22Rv1 (cell line): ENCODE measurements at regions not wholly inside any gene's neighbourhood (a gene's known extent, or its start where the extent isn't known, plus 50 kb on each side); places are given as distances from the start of the nearest gene placed in this dataset.

Experiments used
- H3K27ac ChIP-seq: fragments of 450-650 bp; 2 replicates; pipeline ENCODE4 v1.5.1; 2017
- CTCF ChIP-seq: fragments of 450-650 bp; IDR thresholded peaks from 2 replicates; pipeline ENCODE4 v1.5.1; 2017; ENCODE audit warnings: mild to moderate bottlenecking
- ZFX ChIP-seq: fragments of 450-650 bp; IDR thresholded peaks from 2 replicates; pipeline ENCODE4 v1.6.1; 2017; ENCODE audit warnings: antibody characterized with exemption, borderline replicate concordance

GRCh38 chr16:50440991-50441390, 72.2 kb upstream of the BRD7 start:
- no peak overlapping the region for H3K27ac ChIP-seq
- TF ChIP-seq CTCF (no peak), ZFX (no peak)

- TF ChIP-seq CTCF, result no peak
- no peak for TF ChIP-seq ZFX
- no peak overlapping the region for H3K27ac ChIP-seq
These were observed 71.7 kb upstream of the BRD7 start for GRCh38 chr16:50440531-50440930.

GRCh38 chr16:50437769-50438437, 69.1 kb upstream of the BRD7 start:
- H3K27ac ChIP-seq, result no peak overlapping the region
- TF ChIP-seq ZFX, result no peak
- no peak for TF ChIP-seq CTCF

GRCh38 chr16:50436271-50436670, 67.5 kb upstream of the BRD7 start:
- TF ChIP-seq CTCF (no peak), ZFX (no peak)
- H3K27ac ChIP-seq, result no peak overlapping the region

- TF ChIP-seq ZFX (no peak), CTCF (no peak)
- H3K27ac ChIP-seq, result no peak overlapping the region
These were observed 66.2 kb upstream of the BRD7 start for GRCh38 chr16:50434872-50435478.

- TF ChIP-seq ZFX (no peak), CTCF (no peak)
- H3K27ac ChIP-seq, result no peak overlapping the region
These were observed 61.3 kb upstream of the BRD7 start for GRCh38 chr16:50430076-50430475.

- no peak for TF ChIP-seq ZFX
- TF ChIP-seq CTCF, result no peak
- H3K27ac ChIP-seq, result no peak overlapping the region
These were observed 60.0 kb upstream of the BRD7 start for GRCh38 chr16:50428742-50429141.
